Stimulated activated CD4-positive, alpha-beta T cell treated with anti-CD3 and anti-CD28 coated beads, Interleukin-2, amount 100 ng/mL, for 48 hours (primary cell): ENCODE measurements at regions not wholly inside any gene's neighbourhood (a gene's known extent, or its start where the extent isn't known, plus 50 kb on each side); places are given as distances from the start of the nearest gene placed in this dataset.
"Not testable (repeated sequence)": the region's sequence is repeated elsewhere in the genome, so short reads cannot be mapped to it uniquely, and the experiment has no call there.

Source experiments
- DNase-seq, 2 donors: peaks; one replicate each; pipeline ENCODE4 v3.0.0-alpha.2; 2020

DNA sequence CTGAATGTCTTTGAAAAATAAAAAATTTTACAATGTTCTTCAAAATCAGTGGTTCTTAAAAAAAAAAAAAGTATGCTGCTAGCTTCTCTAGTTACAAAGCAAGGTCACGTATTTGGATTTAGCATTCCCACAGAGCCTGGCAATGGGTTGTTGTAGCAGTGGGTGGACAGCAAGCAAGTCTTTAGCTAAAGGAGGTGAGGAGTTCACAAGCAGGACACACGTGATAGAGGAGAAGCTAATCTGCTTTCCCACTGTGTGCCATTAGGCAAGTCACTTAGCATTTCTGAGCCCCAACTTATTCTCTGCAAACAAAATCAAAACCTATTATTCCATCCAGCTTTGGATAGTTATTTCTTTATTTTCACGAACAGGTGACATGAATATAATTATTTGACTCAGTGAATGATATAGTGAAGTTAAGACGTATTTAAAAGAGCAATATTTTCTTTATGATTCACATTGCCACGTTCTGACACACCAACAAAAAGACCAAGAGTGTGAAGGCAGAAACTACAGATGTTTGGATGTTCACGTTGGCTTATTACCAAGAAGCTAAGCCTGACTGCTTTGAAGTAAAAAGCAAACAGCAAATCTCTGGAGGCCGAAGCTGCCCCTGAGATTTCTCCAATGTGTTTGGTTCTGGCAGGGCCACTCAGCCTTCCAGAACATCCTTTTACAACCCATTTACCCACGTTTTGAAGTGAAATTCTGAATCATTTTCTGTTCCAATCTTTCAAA is 612.1 kb upstream of the CDH6 start:
- DNase-seq = no peak

DNA sequence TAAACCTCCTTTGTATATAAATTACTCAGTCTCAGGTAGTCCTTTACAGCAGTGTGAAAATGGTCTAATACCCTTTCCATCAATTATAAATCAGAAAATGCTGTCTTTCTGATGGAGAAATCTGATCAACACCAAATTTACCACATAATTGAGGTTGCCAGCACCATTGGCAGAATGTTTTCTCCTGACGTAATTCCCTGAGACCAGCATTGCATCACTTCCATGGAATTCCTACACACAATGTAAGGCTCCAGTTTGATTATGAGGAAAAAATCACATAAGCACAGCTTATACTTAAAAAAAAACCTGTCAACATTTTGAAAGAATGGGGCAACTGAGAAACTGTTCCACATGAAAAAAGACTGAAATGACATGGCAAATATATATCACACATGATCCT is 618.7 kb upstream of the CDH6 start:
- no peak for DNase-seq

DNA sequence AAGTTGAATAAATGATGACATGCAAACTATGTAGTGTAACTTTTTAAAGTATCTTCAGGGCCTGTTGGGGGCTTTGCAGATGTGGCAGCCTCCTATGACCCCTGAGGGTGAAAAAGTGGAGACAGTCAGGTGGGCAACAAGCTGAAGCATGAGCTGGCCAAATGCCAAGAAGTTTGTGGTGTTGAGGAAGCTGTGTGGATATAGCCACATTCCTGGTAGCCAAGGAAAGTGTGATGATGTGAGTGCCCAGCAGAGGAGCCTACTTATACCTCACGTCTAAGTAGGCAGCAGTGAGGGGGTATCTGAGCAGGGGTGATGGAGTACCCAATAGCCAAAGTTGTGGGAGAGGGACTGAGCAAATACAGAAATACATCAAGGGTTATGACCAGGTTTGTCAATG is 621.2 kb upstream of the CDH6 start:
- DNase-seq = no peak

DNA sequence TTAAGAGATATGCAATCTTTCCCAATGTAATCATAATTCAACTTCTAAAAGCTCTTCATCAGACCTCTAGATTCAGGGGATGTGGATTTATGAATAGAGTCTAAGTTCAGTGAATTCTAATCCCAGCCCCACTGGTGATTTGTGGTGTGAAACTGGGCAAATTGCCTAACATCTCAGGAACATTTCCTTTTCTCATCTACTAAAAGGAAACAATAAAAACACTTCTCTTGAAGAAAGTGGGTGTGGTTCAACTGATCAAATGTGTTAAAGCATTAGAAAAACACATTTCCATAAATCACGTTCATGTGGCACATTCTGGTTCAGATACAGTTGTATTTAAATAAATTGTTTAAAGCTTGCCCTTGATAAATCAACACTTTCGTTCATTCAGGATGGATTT is 631.7 kb upstream of the CDH6 start:
- no peak for DNase-seq

DNA sequence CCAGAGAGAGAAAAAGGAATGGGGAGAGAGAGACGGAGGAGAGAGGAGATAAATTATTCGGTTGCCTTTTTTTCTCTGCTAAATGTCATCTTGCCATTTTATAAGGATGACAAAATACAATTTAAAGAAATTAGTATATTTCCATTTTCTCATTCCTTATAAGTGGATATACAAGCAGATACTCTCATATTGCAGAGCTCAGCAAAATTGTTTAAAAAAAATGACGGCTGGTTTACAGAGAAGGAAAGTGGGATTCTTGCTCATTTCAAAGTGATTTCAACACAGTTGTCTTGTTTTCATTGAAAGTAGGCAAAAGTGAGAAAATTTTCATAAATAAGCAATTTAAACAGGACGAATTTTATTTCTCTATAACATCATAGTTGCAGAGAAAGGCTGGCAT is 641.9 kb upstream of the CDH6 start:
- DNase-seq = no peak

DNA sequence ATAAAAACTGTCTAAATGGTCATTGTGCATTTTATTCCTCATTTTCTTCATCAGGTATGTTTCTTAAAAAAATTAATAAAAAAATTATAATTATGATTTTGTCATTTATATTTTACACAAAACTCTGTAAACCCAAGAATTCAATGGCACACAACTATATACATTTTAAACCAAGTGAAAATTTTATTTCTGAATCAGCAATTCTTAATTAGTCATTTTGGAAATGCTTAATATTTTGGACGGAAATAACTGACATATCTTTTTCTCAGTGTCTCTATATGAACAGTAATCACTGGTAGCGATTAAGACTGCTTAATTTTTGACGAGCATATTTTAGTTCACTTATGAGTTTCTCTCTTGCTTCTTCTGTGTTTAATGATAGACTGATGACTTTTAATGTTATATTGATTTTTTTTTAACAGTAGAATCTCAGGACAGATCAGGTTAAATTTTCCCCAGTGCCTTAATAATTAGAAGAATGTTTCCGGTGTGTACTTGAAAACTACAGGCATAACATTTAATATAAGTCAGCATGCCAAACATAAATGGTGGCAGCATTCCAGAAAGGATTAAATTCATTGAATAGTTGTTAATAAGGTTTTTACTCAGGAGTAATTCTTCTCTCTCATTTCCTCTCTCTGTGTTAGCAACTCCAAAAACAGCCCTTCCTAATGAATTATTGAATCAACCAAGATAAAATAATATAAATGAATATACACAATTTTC is 644.7 kb upstream of the CDH6 start:
- DNase-seq = no peak

DNA sequence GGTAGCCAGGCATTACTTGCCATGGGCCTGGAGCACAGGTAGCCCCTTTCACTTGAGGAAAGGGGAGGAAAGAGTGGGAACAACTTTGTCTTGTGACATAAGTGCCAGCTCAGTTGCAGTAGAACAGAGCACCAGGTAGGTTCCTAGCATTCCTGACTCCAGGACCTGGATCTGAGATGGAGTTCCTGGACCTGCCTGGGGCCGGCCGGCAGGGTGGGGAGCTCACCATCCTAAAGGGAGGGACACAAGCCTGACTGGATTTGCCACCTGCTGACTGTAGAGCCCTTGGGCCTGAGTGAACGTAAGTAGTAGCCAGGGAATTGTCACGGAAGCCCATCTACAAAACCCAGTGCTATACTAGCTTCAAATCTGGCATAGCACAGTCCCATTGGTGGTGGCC is 653.3 kb upstream of the CDH6 start:
- no peak for DNase-seq

DNA sequence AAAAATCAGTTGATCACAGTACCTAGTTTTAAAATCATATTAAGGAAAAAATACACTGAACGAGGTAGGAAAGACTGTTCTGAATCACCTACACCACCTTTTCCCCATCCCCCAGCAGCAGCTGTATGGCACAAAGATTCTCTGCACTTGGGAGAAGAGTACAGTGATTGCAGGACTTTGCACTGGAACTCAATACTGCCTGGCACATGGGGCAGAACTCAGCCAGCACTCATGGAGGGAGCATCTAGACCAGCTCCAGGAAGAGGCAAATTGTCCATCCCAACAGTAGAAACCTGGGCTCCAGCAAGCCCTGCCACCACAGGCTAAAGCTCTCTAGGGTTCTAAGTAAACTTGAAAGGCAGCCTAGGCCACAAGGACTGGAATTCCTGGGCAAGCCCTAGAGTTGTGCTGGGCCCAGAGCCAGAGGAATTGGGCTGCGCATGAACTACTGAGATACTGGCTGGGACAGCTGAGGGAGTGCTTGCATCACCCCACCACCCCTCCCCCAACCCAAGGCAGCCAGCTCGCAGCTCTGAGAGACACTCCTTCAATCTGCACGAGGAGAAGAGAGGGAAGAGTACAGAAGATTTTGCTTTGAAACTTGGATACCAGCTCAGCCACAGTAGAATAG is 654.4 kb upstream of the CDH6 start:
- DNase-seq = no peak

DNA sequence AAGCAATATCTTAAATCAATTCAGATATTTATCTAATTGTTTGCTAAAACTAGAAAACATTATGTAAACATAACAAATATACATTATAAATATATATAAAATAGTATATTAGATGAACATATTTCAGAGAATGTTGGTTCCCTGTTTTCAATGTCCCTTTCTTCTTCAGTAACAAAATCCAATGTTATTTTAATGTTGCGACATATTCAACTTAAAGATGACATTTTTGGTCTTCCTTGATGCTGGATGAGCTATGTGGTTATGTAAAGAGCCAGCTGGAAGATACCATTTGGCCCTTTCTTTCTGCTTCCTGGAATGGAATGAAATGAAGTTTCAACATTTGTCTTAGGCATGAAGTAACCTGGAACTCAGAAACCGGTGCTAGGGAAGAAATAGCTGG is 668.1 kb upstream of the CDH6 start:
- no peak for DNase-seq

DNA sequence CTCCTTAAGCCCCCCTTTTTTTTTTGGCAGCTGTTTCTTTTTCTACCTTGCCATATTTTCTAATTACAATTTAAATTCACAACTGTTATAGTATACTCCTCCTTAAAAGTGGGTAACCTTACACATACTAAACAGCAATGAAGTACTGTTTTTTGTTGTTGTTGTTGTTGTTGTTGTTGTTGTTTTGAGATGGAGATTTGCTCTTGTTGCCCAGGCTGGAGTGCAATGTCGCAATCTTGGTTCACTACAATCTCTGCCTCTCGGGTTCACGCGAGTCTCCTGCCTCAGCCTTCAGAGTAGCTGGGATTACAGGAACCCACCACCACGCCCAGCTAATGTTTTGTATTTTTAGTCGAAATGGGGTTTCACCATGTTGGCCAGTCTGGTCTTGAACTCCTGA is 669.1 kb upstream of the CDH6 start:
- no peak for DNase-seq

DNA sequence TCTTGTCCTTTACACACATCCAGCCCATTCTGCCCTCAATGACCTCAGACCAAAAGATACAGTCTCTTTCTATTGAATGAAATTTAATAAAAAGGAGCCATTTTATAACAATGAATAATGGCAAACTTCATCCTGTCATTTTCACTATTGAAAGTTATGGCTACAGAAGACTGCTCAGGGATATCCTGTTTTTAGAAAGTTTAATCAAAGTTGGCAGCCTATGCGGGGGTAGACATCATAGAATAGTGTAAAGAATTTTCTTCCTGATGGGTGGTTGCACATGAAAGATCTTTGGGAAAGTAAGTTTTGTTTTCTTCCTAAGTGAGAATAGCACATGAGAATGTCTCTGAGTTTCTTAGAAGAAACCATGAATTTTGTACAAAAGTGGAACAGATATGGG is 670.4 kb upstream of the CDH6 start:
- no peak for DNase-seq

DNA sequence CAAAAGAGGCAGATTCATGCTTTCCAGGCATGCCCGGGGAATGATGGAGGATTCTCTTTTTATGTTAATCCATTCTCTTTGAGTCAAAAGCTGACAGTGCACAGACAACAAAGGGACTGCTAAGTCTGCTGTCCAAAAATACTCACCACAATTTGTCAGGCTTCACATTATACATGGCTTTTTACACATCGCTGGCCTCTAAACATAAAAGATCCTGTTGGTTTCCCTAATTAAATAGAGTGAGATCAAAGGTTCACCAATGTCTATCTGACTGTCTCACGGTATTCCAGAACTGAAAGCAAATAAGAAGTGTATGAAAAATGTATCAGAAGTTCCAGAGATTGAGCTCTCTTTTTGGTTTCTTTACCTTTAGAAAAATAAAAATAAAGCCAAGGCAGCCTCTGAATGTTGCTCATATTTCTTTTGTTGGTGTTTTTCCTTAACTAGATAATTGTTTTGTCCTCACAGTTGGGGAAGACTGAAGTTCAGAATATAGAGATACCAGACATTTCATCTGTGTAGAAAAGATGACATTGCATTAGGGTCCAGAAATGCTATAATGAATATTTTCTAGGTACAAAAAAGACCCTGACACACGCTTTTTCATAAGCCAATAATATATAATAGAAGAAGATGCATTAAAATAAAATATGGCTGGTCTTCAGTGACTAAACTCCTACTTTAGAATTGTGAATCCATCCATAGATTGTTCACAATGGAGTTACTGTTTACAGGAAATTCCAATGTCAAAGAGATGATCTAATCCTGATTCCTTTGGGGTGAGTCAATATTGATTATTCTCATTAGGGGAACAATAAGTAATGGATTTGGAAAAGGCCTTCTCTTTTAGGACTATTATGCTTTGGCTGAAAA is 688.2 kb upstream of the CDH6 start:
- no peak for DNase-seq

DNA sequence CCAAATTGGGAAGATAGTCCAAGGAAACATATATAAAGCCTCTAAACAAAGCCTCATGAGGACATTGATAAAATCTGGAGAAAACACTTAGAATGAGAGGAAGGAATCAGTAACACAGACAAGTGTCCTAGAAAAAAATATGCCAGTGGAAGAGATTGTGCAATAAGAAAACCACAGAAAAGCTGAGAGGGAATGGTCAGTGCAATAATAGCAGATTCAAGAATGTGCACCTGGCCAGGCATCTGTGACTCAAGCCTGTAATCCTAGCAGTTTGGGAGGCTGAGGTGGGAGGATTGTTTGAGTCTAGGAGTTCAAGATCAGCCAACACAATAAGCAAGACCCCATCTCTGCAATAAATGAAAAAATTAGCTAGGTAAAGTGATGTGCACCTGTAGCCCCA is 691.2 kb upstream of the CDH6 start:
- no peak for DNase-seq

DNA sequence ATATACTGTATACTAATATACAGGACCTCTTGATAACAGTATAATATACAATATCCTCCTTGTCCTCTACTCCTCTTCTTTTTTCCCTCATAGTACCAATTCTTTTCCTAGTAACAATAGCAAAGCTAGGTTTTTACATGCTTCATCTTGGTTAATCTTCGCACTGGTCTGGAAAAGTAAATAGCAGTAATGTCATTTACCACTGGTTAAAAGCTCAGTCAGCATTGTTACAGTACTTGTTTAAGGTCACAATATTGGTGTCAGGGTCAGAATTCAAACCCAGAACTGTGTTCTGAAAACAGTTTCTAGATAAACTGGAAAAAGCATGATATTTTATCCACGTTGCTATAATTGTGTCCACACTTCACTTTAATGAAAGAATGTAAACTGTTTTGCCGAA is 692.4 kb upstream of the CDH6 start:
- DNase-seq = no peak

DNA sequence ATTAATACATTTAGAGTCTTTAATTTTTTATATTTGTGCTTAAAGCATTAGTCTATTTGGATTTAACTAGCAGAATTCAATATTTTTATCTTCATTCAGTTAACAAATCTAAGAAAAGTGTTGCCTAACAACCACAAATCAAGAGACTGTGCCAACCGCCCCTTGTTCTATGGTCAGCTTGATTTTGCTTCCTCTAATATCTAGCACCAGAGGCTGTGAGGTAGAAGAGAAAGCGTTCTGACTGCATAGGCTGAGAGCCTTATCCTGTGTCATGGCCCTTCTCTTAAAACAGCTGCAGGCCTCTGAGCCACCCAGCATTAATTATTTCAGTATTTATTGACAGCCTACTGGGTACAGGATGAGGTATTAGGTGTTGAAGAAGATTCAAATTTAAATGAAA is 693.0 kb upstream of the CDH6 start:
- DNase-seq = no peak

DNA sequence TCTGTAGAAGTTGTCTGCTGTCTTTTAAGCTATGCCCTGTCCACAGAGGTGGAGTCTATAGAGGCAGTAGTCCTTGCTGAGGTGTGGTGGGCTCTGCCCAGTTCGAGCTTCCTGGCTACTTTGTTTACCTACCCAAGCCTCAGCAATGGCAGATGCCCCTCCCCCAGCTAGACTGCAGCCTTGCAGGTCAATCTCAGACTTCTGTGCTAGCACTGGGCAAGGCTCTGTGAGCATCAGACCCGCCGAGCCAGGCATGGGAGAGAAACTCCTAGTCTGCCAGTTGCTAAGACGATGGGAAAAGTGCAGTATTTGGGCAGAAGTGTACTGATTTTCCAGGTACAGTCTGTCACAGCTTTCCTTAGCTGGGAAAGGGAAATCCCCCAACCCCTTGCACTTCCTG is 694.1 kb upstream of the CDH6 start:
- no peak for DNase-seq

DNA sequence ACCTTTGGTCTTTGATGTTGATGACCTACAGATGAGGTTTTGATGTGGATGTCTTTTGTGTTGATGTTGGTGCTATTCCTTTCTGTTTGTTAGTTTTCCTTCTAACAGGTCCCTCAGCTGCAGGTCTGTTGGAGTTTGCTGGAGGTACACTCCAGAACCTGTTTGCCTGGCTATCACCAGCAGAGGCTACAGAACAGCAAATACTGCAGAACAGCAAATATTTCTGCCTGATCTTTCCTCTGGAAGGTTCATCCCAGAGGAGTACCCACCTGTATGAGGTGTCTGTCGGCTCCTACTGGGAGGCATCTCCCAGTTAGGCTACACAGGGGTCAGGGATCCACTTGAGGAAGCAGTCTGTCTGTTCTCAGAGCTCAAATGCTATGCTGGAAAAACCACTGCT is 694.5 kb upstream of the CDH6 start:
- DNase-seq = no peak

DNA sequence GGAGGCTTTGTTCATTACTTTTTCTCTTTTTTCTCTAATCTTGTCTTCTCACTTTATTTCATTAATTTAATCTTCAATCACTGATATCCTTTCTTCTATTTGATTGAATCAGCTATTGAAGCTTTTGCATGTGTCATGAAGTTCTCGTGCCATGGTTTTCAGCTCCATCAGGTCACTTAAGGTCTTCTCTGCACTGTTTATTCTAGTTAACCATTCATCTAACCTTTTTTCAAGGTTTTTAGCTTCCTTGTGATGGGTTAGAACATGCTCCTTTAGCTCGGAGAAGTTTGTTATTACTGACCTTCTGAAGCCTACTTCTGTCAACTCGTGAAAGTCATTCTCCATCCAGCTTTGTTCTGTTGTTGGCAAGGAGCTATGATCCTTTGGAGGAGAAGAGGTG is 695.0 kb upstream of the CDH6 start:
- not testable (repeated sequence) for DNase-seq

DNA sequence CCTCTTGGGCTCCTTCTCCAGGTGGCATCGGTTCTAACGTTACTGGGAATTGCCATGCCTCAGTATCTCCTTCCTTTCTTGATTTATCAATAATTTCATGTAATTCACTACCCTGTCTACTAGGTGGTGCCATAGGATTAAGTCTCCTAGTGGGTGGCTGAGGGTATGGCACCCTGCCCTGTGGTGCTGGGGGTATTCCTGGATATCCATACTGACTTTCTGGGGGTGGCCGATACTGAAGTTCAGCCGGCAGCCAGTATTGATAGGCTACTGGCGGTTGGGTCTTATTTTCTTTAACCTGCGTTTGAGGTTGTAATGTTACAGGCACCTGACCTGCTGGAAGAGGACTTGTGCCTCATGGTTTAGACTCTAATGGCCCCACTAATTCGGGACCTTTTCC is 699.4 kb upstream of the CDH6 start:
- not testable (repeated sequence) for DNase-seq

DNA sequence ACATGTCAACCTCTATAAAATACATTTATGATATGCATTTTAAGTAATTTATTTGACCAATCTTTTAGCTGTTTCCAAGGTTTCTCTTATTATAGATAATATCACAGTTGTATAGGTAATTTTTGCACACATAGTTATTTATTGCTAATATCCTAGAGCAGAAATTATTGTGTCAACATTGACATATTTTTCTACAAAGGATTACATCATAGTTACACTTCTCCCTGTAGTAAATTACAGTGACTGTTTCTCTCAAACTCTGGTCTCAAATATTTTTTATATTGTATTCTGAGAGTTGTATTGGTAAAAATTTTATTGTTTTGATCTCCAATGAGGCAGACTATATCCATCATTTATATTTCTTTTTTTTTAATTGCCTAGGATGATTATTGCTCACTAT is 714.4 kb upstream of the CDH6 start:
- no peak for DNase-seq

DNA sequence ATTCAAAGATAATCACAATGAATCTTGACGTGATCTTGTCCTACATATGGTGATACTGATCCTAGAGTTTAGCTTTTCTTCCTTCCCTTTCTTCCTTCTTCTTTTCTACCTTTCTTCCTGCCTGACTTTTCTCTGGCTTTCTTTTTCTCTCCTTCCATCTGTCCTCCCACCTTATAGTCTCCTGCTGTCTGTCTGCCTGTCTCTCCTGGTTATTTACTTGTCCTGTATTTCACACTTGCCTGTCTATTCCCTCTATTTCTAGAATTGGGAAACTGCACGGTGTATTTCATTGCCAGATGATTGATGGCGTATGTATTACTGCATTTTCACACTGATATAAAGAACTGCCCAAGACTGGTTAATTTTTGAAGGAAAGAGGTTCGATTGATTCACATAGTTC is 718.1 kb upstream of the CDH6 start:
- no peak for DNase-seq

DNA sequence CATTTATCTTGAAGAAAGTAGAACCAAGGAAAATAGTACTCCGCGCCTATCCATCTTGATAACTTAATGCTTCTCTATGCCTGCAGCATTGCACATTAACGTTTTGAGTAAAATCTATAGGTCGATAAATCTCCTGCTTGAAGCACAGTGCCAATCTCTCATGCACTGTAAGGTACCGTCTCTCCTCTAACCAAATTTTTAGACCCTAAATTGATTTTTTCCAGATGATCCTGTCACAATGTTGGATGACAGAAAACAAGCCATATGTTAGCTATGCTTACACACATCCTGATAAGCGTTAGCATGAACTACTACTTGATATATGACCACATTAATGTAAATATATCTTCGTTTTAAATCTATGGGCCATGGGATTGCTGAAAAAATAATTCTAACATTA is 723.8 kb upstream of the CDH6 start:
- no peak for DNase-seq

DNA sequence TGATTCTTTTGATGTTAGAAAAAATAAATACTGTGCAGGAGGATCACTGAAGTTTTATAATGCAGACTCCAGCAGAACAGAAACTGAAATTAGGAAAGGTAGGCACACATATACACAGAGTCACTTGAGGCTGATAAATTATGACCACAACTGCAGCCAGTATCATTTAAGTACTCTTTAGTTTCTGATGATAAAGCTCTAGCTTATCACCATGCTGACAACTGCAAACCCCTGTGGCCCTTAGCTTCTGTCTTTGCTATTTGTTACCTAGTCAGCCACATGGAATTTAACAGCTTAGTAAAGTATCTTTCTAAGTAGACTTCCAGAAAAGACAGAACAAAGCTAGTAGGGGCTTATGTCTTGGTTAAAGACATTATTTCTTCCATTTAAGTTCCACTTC is 734.8 kb upstream of the CDH6 start:
- DNase-seq = no peak
